Iris pigment epithelial cell (primary cell): ENCODE measurements at regions not wholly inside any gene's neighbourhood (a gene's known extent, or its start where the extent isn't known, plus 50 kb on each side); places are given as distances from the start of the nearest gene placed in this dataset.
"Not testable (repeated sequence)": the region's sequence is repeated elsewhere in the genome, so short reads cannot be mapped to it uniquely, and the experiment has no call there.

Experiments used
- DNase-seq: peaks from one replicate; pipeline ENCODE4 v3.0.0-alpha.2; 2011; ENCODE audit warnings: low read depth

DNA sequence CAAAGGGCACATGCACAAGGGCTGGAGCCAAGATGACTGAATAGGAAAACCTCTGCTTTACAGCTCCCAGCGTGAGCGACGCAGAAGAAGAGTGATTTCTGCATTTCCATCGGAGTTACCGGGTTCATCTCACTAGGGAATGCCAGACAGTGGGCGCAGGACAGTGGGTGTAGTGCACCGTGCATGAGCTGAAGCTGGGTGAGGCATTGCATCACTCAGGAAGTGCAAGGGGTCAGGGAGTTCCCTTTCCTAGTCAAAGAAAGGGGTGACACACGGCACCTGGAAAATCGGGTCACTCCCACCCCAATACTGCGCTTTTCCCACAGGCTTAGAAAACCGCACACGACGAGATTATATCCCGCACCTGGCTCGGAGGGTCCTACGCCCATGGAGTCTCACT, 64.5 kb upstream of the HTR1E start:
- DNase-seq, result not testable (repeated sequence)

DNA sequence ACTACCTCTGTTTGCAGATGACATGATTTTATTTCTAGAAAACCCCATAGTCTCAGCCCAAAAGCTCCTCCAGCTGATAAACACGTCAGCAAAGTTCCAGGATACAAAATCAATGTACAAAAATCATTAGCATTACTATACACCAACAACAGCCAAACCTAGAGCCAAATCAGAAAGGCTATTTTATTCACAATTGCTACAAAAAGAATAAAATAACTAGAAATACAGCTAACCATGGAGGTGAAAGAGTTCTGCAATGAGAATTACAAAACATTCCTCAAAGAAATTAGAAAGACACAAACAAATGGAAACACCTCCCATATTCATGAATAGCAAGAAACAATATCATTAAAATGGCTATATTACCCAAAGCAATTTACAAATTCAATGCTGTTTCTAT, 65.6 kb upstream of the HTR1E start:
- no peak for DNase-seq

DNA sequence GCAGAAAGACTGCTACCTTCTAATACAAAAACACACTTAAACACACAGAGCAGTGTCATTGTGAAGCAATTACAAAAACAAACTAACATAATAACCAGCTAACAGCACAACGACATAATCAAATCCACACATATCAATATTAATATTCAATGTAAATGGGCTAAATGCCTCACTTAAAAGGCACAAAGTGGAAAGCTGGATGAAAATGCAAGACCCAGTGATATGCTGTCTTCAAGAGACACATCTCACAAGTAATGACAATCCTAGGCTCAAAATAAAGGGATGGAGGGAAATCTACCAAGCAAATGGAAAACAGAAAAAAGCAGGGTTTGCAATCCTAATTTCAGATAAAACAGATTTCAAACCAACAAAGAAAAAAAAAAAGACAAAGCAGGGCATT, 67.8 kb upstream of the HTR1E start:
- no peak for DNase-seq

DNA sequence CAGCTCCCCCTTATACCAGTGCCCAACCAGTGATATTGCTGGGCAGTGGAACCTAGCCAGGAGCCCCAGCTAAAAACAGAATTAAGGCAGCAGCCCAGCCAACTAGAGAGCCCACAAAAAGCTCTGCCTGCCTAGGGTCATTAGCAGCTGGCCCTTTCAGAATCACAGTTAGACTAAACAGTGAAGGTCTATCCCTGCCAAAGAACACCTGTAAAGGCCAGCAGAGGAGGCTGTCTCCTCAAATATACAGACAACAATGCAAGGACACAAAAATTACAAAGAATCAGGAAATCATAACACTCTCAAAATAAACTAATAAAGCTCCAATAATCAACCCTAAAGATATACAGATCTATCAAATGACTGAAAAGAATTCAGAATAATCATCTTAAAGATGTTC, 77.8 kb upstream of the HTR1E start:
- no peak for DNase-seq

DNA sequence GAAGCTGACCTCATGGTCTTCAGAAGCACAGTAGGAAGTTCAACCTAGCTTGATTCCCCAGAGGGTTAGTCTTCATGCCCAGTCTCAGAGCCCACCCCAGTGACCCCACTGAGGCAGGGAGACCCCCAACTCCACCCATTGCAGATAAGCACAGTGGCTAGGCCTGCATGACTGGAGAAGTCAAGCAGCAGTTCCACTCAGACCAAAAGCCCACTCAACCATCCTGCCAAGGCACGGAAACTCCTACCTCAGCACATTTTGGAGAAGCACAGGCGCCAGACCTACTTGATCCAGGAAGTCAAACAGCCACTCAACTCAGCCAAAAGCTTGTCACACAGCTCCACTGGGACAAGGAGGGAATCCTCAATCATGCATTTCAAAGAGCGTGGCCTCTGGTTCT, 78.4 kb upstream of the HTR1E start:
- DNase-seq, result no peak

DNA sequence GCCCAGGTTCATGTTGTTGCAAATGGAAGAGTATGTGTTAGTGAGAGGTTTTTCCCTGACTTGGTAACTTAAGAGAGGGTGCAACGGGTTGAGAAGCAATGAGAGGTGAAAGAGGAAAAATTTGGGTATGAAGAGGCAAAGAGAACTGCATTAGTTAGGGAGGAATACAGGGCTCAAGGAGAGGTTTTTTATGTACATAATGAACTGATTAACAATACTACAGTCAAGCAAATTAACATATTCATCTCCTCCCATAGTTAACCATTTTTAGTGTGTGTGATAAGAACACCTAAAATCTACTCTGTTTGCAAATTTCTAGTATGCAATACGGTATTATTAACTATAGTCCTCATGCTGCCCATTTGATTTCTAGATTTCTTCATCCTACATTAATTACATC, 79.5 kb upstream of the HTR1E start:
- DNase-seq, result no peak

DNA sequence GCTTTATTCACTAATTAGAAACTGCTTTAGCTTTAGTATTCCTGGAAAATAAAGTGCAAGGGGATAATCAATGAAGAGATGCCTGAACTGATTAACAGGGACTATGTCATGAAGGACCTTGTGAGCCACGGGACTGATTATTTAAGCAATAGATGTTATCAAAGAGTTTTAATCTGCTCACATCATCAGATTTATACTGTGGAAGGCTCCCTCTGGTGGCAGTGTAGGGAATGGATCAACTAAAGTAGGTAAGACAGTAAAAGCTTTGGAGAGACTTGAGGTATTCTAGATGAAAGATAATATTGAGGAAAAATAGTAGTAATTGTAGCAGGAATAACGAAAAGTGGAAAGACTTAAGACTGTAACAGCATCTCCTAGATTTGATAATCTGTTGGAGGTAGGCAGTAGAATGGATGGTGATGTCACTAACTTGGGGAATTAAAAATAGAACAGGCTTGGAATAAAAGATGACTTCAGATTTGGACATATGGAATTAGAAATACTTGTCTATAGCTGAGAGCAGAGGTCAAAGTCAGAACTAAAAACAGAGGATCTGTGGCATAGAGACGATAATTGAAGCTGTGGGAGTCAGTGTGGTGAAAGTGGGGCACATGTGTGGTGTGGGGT, 80.3 kb upstream of the HTR1E start:
- peak; percentile 45 for DNase-seq

DNA sequence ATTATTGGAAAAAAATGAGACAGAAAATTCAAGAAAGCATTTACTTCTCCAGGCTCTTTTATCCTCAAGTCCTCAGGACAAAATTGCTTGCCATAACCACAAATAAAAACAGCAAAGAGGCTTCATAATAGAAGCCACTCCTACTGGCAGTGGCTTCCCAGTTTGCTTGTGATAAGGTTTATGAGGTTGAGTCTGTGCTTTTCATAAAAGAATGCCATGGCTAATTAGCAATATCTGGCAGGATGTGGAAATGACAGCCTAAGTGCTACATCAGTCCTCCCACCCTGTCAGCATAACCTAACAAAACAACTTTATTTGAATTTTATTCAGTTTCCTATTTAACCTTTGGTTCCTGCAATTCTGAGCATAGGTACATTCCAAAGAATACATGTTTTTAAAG, 80.9 kb upstream of the HTR1E start:
- DNase-seq, result no peak

DNA sequence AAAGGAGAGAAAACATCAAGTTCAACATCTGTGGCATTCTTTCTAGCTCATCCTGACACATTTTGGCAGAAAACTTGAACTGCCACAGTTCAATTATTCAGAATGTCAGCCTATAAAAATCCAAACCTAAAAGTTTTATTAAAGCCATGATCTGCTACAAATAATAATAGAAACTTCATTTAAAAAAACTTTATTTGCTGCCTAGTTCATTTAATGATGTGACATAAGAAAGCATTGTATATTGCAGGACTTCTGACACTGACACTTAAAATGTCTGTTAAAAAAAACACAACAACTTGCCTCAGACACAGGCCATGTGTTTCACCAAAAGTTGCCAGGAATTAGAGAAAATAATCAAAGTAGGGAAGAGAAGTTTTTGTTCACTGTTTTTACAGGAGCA, 88.3 kb upstream of the HTR1E start:
- no peak for DNase-seq

DNA sequence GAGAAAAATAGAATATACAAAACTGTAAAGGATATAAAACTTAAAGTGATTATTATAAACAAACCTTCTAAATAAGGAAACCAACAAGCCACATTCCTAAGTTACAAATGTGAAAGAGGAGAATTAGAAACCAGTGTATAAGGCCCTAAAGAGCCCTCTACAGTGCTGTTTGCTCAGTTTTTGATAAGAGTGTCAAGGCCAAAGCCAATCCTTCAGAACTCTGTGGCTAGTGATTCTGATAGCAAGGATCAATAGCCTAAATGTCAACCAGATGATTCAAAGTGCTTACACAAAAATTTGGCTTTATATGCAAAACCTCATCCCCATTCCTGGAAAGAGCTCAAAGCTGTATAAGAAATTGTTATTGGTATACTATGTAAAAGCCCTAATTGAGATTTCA, 104.6 kb upstream of the HTR1E start:
- no peak for DNase-seq

DNA sequence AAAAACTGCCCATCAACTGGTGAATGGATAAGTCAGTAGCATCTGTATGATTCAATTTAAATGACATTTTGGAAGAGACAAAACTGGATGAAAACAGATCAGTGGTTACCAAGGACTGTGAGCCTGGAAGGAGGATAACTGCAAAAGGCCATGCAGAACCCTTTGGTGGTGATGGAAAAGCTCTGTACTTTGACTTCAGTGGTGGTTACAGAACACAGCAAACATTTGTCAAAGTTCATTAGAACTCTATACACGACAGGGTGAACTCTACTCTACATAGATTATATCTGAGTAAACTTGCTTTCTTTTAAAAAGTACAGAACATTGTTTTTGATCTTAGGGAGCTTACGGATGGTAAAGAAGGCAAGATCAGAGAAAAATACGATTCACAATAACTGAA, 111.9 kb upstream of the HTR1E start:
- no peak for DNase-seq

DNA sequence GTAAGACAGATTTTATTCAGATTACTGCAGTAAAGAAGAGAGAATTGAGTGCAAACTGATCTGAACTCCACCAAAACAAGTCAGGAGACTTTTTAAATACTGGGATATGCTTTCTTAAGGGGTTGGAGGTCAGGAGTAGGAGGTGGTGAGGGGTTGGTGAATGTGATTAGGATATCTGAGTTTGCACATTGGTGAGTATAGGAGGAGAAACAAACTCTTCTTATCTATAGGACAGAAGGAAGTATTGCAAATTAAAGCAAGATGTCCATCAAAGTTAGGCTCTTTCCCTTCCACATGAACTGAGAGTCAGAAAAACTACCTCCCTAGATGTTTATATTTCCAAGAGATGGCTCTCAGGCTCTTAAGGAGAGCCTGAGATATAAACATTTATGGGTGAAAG, 114.6 kb upstream of the HTR1E start:
- no peak for DNase-seq

DNA sequence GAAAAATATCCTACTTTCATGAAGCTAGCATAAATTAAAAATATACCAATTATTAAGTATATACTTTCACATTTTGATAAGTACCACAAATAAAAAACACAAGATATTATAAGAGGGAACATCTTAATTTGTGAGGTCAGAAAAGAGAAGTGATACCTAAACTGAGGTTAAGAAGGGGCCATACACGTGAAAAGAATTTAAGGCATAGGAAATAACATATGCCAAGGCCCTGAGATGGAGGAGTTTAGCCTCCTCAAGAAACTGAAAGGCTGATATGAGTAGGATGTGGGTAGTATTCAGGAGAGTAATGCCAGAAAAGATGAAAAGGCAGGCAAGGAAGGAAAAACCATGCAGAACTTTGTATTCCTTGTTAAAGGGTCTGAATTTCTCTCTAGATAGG, 116.6 kb upstream of the HTR1E start:
- DNase-seq, result no peak

DNA sequence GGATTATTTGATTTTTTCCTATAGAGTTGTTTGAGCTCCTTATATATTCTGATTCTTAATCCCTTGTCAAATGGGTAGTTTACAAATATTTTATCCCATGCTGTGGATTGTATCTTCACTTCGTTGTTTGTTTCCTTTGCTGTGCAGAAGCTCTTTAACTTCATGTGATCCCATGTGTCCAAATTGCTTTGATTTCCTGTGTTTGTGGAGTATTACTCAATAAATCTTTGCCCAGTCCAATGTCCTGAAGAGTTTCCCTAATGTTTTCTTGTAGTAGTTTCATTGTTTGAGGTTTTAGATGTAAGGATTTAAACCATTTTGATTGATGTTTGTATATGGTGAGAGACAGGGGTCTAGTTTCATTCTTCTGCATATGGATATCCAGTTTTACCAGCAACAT, 143.7 kb upstream of the HTR1E start:
- no peak for DNase-seq

DNA sequence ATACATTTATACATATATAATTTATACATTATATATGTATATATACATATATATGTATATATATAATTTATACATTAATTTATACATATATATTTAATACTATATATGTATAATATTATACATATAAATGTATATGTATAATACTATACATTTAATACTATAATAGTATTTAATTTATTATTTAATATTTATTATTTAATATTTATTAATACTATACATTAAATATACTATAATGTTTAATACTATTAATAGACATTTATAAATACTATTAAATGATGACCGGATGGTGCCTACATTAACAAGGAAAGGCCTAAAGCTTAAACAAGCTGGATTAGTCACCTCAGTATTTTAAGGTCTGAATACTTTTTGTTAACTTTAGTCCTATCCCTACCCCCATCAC, 145.9 kb upstream of the HTR1E start:
- no peak for DNase-seq

DNA sequence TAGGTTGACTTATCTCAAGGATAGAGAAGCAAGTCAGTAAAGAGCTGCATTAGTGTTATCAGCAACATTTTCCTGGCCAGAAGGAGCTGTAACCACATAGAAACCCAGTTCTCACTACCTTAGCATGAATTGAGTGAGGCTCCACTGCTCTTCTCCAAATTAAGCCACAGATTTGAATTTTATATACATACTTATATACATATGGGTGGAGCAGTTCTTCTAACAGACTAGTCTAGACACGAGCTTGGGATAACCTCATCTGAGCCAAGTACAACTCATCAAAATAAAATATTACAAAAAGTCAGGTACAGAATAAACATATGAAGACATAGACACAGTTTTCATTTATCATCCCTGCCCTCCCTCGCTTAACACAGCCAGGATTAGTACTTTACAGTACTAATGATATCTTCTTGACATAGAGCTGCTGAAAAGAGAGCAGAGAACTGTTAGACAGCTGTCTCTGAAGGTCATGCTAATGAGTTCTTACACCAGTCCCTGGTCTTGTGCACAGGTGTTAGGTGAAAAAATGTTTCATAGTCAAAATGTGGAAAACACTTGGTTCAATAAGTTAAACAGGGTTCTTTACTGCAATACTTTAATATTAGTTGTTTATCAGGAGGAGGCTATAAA, 147.4 kb upstream of the HTR1E start:
- DNase-seq, result no peak

DNA sequence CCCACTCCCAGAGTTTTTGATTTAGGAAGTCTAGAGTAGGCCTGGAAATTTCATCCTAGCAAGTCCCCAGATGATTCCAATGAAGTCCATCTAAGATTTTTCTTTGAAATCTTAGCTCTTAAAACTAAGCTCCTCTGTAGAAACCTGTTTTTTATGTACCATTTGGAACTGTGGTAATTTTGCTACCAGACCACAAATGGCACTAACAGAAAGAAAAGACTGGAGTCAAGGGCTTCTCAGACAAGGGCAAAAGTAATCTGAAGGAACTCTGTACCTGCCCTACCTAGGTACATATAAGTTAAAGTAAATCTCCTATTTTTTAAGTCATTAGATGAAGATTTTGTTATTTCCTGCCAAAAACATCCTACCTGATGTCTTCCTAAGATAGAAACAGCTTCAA, 155.0 kb upstream of the HTR1E start:
- no peak for DNase-seq

DNA sequence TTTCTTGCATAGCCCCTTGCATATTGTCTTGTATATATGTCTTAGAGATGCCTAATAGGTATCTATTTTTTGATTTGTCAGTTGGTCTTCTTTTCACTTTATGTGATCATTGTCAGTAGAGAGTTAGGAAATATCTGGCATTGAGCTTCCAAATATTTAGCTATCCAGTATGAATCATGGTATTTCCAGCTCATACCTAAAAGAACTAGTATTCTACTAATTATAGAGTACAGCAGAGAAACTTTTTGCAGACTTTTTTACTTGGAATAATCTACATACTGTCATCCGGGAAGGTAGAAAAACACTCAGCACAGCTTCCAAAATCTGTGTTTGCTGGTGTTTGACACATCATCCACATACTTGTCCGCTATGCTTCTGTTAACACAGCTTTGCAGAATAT, 156.4 kb upstream of the HTR1E start:
- no peak for DNase-seq

DNA sequence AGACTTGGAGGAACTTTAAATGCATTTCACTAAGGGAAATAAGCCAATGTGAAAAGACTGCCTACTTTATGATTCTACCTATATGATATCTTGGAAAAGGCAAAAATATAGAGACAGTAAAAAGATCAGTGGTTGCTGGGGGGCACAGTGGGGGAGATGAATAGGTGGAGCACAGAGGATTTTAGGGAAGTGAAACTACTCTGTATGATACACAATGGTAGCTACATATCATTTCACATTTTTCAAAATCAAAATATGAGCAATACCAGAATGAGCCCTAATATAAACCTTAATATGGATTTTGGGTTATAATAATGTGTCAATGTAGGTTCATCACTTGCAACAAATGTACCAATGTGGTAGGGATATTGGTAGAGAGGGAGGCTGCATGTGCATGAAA, 161.4 kb upstream of the HTR1E start:
- no peak for DNase-seq

DNA sequence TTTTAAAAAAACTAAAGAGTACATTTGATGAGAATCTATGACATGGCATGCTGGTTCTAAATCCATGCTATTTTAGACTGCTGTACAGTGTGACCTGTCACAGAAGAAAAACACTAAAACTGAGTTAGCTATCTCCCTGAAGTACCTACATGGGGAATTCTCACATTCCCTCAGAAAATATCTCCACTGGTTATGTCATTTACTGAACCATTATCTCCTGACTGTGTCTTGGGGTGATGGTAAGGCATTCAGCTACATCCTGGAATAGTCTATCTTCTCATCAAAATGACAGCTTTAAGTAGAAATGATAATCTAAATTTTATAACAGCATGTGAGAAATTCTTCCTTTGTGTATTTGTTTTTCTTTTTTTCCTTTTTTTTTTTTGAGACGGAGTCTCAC, 172.1 kb upstream of the HTR1E start:
- no peak for DNase-seq

DNA sequence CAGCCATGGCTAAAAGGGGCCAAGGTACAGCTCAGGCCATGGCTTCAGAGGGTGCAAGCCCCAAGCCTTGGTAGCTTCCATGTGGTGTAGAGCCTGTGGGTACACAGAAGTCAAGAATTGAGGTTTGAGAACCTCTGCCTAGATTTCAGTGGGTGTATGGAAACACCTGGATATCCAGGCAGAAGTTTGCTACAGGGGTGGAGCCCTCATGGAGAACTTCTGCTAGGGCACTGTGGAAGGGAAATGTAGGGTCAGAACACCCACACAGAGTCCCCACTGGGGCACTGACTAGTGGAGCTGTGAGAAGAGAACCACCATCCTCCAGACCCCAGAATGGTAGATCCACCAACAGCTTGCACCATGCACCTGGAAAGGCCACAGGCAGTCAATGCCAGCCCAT, 177.4 kb upstream of the HTR1E start:
- not testable (repeated sequence) for DNase-seq

DNA sequence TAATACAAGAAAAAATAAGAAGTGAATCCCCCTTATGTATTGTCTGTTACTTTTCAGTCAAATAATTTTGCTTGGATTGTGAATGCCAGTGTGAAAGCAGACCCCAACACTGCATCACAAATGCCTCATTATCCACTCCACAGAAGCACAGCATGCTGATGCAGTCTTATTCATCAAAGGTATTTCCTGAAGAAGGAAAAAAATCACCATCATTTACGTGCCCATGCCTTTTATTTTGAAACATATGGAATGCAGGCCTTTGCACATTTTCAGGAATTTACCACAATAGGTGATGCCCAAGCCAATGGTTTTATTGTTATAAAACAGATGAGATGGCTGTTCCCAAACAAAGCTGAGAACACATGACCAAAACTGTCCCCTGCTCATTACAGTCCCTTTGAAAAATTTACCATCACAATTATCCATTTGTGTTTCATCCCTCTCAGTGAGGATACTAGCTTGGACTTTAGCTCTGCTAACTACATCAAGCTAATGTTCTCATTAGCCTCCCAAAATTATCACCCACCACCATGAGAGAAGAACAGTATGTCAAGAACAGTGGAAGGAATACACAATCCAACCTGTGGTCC, 180.6 kb upstream of the HTR1E start:
- no peak for DNase-seq

DNA sequence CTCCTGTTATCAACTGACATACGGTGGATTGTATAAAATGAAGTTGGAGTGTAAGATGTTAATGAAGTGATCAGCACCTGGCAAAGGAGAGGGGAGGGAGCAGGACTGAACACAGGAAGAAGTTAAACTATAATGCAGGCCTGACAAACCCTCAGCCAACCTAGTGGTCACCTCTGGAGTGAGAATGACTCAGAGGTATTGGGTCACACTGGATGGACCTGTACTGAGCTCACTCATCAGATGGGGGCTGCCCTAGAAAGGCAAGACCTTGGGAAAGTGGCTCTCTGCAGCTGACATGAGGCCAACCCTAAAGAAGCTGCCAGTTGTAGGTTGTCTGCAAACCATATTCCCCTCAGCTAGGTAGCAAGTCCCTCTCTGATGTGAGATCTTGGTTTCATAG, 193.3 kb upstream of the HTR1E start:
- no peak for DNase-seq

DNA sequence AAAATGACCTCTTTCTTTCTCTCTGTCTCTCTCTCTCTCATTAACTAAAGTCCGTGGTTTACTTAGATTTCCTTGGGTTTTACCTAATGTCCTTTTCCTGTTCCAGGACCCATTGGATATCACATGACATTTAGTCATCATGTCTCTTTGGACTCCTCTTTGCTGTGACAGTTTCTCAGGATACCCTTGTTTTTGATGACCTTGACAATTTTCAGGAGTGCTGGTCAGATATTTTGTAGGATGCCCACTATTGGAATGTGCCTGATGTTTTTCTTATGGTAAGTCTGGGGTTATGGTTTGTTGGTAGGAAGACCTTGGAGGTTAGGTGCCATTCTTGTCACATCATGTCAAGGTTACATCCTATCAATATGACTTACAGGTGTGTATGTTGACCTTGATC, 199.2 kb upstream of the HTR1E start:
- no peak for DNase-seq
